HFFc6 (cell line): ENCODE measurements at regions not wholly inside any gene's neighbourhood (a gene's known extent, or its start where the extent isn't known, plus 50 kb on each side); places are given as distances from the start of the nearest gene placed in this dataset.

ENCODE experiments used
- DNase-seq: peaks from one replicate; pipeline ENCODE4 v3.0.0-alpha.2; 2018
- H3K27ac Mint-ChIP-seq: 2 replicates; pipeline ENCODE4 v1.8.0; 2020; ENCODE audit warnings: mild to moderate bottlenecking, mixed read lengths
- H3K27me3 Mint-ChIP-seq: 2 replicates; pipeline ENCODE4 v1.8.0; 2021; ENCODE audit warnings: mild to moderate bottlenecking, moderate library complexity, mixed read lengths; ENCODE audit not compliant: insufficient read depth
- H3K36me3 Mint-ChIP-seq: 2 replicates; pipeline ENCODE4 v1.8.0; 2021; ENCODE audit warnings: low read depth, mixed read lengths
- H3K4me1 Mint-ChIP-seq: 2 replicates; pipeline ENCODE4 v1.8.0; 2020; ENCODE audit warnings: low read depth, mixed read lengths
- H3K4me3 Mint-ChIP-seq: 2 replicates; pipeline ENCODE4 v1.8.0; 2020; ENCODE audit warnings: mild to moderate bottlenecking, moderate library complexity, mixed read lengths
- H3K9me3 Mint-ChIP-seq: 2 replicates; pipeline ENCODE4 v1.8.0; 2020; ENCODE audit warnings: mild to moderate bottlenecking, mixed read lengths
- TF ChIP-seq, protein P1 (sequence below): fragments of 200-600 bp; sonication (generic); IDR thresholded peaks from 2 replicates; pipeline ENCODE4 v1.5.0; 2021; ENCODE audit warnings: antibody characterized with exemption, mild to moderate bottlenecking

DNA sequence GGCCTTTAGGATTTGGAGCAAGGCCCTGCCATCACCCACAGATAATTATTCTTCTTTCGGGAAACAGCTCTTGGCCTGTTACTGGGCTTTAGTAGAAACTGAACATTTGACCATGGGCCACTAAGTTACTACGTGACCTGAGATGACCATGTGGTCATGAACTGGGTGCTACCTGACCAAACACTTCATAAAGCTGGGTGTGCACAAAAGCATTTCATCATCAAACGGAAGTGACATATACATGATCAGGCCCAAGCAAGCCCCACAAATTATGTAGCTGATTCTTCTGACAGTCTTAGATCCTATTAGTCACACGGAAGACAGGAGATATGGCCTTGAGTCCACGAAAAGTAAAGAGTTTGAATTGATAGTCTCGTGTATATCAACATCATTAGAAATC lies 130.9 kb upstream of the FBN2 start:
- Mint-ChIP-seq H3K36me3 (peaks cover 6% of the 10 kb centered on the region), H3K4me3 (no peak overlapping the region), H3K27me3 (no peaks in the 10 kb centered on the region), H3K4me1 (peaks cover 28% of the 10 kb centered on the region), H3K9me3 (no peaks in the 10 kb centered on the region; the same call in 1 of the 2 replicates), H3K27ac (no peak overlapping the region)
- TF ChIP-seq, protein P1, sequence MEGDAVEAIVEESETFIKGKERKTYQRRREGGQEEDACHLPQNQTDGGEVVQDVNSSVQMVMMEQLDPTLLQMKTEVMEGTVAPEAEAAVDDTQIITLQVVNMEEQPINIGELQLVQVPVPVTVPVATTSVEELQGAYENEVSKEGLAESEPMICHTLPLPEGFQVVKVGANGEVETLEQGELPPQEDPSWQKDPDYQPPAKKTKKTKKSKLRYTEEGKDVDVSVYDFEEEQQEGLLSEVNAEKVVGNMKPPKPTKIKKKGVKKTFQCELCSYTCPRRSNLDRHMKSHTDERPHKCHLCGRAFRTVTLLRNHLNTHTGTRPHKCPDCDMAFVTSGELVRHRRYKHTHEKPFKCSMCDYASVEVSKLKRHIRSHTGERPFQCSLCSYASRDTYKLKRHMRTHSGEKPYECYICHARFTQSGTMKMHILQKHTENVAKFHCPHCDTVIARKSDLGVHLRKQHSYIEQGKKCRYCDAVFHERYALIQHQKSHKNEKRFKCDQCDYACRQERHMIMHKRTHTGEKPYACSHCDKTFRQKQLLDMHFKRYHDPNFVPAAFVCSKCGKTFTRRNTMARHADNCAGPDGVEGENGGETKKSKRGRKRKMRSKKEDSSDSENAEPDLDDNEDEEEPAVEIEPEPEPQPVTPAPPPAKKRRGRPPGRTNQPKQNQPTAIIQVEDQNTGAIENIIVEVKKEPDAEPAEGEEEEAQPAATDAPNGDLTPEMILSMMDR = no peak
- DNase-seq = no peak

DNA sequence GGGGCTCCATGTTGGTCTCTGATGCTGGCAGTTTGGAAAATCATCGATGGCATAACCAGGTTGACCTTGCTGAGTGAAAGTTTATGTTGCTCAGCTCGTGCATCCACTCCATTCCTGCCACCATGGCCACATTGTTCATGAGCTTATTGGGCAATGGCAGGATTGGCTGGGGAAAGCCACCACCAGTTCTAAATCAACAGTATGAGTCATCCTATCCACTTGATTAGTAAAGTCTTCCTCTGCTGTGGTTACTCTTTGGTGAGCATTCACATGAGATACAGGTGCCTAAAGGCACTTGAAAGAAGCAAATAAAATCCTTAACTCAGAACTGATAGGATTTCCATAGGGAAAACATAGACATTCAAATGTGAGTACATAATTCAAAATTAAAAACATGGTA lies 131.8 kb upstream of the FBN2 start:
- H3K36me3 Mint-ChIP-seq = peaks cover 6% of the 10 kb centered on the region
- H3K9me3 Mint-ChIP-seq = no peaks in the 10 kb centered on the region; the same call in 1 of the 2 replicates
- DNase-seq = peak; percentile 14
- H3K4me1 Mint-ChIP-seq = peaks cover 36% of the 10 kb centered on the region
- no peaks in the 10 kb centered on the region for H3K27me3 Mint-ChIP-seq
- H3K4me3 Mint-ChIP-seq = no peak overlapping the region
- TF ChIP-seq, protein P1 = no peak
- no peak overlapping the region for H3K27ac Mint-ChIP-seq

DNA sequence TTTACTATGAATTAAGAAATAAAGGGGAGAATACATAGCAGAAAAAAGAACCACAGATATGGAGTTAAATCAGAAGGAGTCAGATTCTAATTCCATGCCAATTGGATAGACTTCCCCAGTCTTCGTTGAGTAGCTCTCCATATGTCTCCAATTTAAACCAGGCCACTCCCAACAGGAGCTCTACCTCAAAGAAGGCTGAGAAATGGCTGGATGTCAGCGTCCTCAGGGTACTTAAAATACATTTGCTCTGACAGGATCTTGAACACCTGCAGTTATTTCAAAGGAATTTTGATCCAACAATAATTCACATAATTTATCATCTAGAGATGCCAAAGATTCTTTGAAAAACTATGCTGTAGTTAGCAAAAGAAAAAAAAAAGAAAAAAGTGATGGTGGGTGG lies 133.9 kb upstream of the FBN2 start:
- no peaks in the 10 kb centered on the region; the same call in none of the 2 replicates for H3K9me3 Mint-ChIP-seq
- TF ChIP-seq, protein P1 = no peak
- no peak overlapping the region for H3K4me3 Mint-ChIP-seq
- no peak for DNase-seq
- peaks cover 34% of the 10 kb centered on the region for H3K4me1 Mint-ChIP-seq
- H3K36me3 Mint-ChIP-seq = peaks cover 6% of the 10 kb centered on the region
- no peaks in the 10 kb centered on the region for H3K27me3 Mint-ChIP-seq
- H3K27ac Mint-ChIP-seq = no peak overlapping the region

DNA sequence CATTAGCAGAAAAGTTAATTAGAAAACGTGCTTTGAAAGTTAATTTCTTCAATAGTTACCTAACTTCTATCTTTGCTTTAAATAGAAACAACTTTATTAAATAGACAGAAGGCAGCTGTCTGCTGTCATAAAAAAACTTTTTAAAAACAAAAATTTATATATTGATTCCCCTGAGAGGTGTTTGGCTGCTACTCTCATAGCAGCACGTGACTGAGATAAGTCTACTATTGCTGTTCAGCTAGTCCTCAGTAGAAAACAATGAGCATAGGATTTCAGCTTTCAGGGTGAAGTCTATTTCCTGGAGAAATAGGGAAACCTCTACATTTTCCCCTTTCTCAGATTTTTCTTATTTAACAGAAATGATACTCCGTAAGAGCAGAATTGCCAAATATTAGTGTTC lies 135.0 kb upstream of the FBN2 start:
- peaks cover 34% of the 10 kb centered on the region for H3K4me1 Mint-ChIP-seq
- TF ChIP-seq, protein P1 = no peak
- H3K27me3 Mint-ChIP-seq = no peaks in the 10 kb centered on the region
- no peak overlapping the region for H3K27ac Mint-ChIP-seq
- no peaks in the 10 kb centered on the region; the same call in none of the 2 replicates for H3K9me3 Mint-ChIP-seq
- no peak for DNase-seq
- peaks cover 6% of the 10 kb centered on the region for H3K36me3 Mint-ChIP-seq
- no peak overlapping the region for H3K4me3 Mint-ChIP-seq

DNA sequence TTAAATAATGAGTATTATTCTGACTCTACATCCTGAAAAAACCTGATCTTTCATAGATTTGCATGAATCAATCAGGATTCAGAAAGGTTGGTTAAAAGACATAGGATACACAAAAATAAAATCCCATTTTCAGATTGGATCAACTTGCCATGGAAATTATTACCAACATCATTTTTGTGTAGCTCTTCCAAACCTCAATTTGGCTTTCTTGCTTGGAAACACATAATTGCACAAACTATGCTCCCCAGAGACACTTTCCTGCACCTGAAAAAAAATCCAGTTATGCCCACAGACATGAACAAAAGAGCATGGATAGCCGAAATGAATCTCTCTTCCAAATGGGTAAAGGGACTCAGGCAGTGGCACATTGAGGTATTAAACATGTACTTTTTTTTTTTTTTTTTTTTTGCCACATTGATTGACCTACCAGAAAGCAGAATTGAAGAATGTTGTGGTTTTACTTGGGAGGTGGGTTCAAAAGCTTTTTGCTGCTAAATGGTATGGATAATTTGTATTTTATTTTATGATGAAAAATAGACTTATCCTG lies 135.4 kb upstream of the FBN2 start:
- no peak overlapping the region for H3K27ac Mint-ChIP-seq
- DNase-seq = no peak
- H3K27me3 Mint-ChIP-seq = no peaks in the 10 kb centered on the region
- H3K4me1 Mint-ChIP-seq = peaks cover 34% of the 10 kb centered on the region
- H3K9me3 Mint-ChIP-seq = no peaks in the 10 kb centered on the region; the same call in none of the 2 replicates
- TF ChIP-seq, protein P1 = no peak
- peaks cover 6% of the 10 kb centered on the region for H3K36me3 Mint-ChIP-seq
- no peak overlapping the region for H3K4me3 Mint-ChIP-seq
